Prostate gland (tissue), 2 donors: ENCODE measurements at regions not wholly inside any gene's neighbourhood (a gene's known extent, or its start where the extent isn't known, plus 50 kb on each side); places are given as distances from the start of the nearest gene placed in this dataset.

Experiments used
- DNase-seq: peaks from one replicate; pipeline ENCODE4 v3.0.0-alpha.2; 2019; ENCODE audit warnings: low spot score
- H3K27ac ChIP-seq, 2 donors: fragments of 200-600 bp; sonication (generic); 2 replicates each; pipeline ENCODE4 v1.5.1; 2017 to 2019
- H3K27me3 ChIP-seq: fragments of 200-600 bp; sonication (generic); replicated peaks from 2 replicates; pipeline ENCODE4 v1.5.1; 2019; ENCODE audit not compliant: insufficient read depth
- H3K36me3 ChIP-seq, 2 donors: fragments of 200-600 bp; sonication (generic); 1 replicate in 1 of 2; 2 replicates in 1 of 2; pipeline versions ENCODE4 v1.5.1 to v1.8.1; 2017 to 2019
- H3K4me1 ChIP-seq: fragments of 200-600 bp; sonication (generic); replicated peaks from 2 replicates; pipeline ENCODE4 v1.5.1; 2019
- H3K4me3 ChIP-seq, 2 donors: fragments of 200-600 bp; sonication (generic); 2 replicates each; pipeline ENCODE4 v1.5.1; 2017 to 2019
- H3K9me3 ChIP-seq: fragments of 200-600 bp; sonication (generic); 2 replicates; pipeline ENCODE4 v1.5.1; 2017
- CTCF ChIP-seq, 4 experiments: fragments of 200-600 bp in 2 of 4; fragments of 450-650 bp in 2 of 4; sonication (generic) in 2 of 4; IDR thresholded peaks; 1 replicate in 3 of 4; 2 replicates in 1 of 4; pipeline ENCODE4 v1.5.1; 2016 to 2019; ENCODE audit warnings: antibody characterized with exemption in 4 of 4, mild to moderate bottlenecking in 2 of 4, moderate library complexity in 2 of 4
- POLR2A ChIP-seq: fragments of 450-650 bp; IDR thresholded peaks from one replicate; pipeline ENCODE4 v1.6.1; 2016; ENCODE audit warnings: antibody characterized with exemption, mild to moderate bottlenecking
- POLR2AphosphoS5 ChIP-seq: sonication (generic); formaldehyde crosslinking; IDR thresholded peaks from one replicate; pipeline ENCODE4 v1.6.1; 2017; ENCODE audit warnings: antibody characterized with exemption
- WGBS: methylation state at CpG from one replicate; pipeline ENCODE4 v1.1.5; 2018; 5-methylcytosine and 5-hydroxymethylcytosine counted together
- intact Hi-C: fragments of 100-400 bp; cut with DNase I; formaldehyde crosslinking; loops from one replicate; pipeline ENCODE4 v1.14.2; 2022

GRCh38 chr17:34761646-34762045, 182.3 kb downstream of the TMEM132E start:
- Histone ChIP-seq H3K9me3 (no peaks in the 10 kb centered on the region), H3K27ac (no peak overlapping the region), H3K4me3 (no peak overlapping the region), H3K36me3 (no peaks in the 10 kb centered on the region), H3K4me1 (no peaks in the 10 kb centered on the region), H3K27me3 (no peaks in the 10 kb centered on the region)
- TF ChIP-seq POLR2AphosphoS5 (no peak), CTCF (IDR thresholded peaks at IDR 0.05) (no peak), POLR2A (no peak)
- DNase-seq: no peak
- intact Hi-C loops: no loop called here
- 68% methylated on average over 4 of the region's 4 CpGs for WGBS

GRCh38 chr17:34760931-34761495, 181.6 kb downstream of the TMEM132E start:
- Histone ChIP-seq H3K9me3 (no peaks in the 10 kb centered on the region), H3K4me3 (no peak overlapping the region), H3K4me1 (no peaks in the 10 kb centered on the region), H3K36me3 (no peaks in the 10 kb centered on the region), H3K27ac (no peak overlapping the region), H3K27me3 (no peaks in the 10 kb centered on the region)
- DNase-seq: no peak
- no peak for TF ChIP-seq POLR2A
- TF ChIP-seq POLR2AphosphoS5: no peak
- no peak for TF ChIP-seq CTCF (IDR thresholded peaks at IDR 0.05)
- 17% methylated on average over 3 of the region's 3 CpGs for WGBS
- intact Hi-C loops: no loop called here

- intact Hi-C loops: no loop called here
- H3K27ac ChIP-seq: no peak overlapping the region
- no peaks in the 10 kb centered on the region for H3K27me3 ChIP-seq
- no peaks in the 10 kb centered on the region for H3K4me1 ChIP-seq
- no peak overlapping the region for H3K4me3 ChIP-seq
- 70% methylated on average over 4 of the region's 4 CpGs for WGBS
- H3K36me3 ChIP-seq: no peaks in the 10 kb centered on the region
- H3K9me3 ChIP-seq: no peaks in the 10 kb centered on the region
- TF ChIP-seq CTCF (IDR thresholded peaks at IDR 0.05) (no peak), POLR2A (no peak), POLR2AphosphoS5 (no peak)
- DNase-seq: no peak
These were observed 179.3 kb downstream of the TMEM132E start for GRCh38 chr17:34758718-34759117.

GRCh38 chr17:34758316-34758715, 178.9 kb downstream of the TMEM132E start:
- no peaks in the 10 kb centered on the region for H3K27me3 ChIP-seq
- no peaks in the 10 kb centered on the region for H3K4me1 ChIP-seq
- no peak for DNase-seq
- TF ChIP-seq CTCF (IDR thresholded peaks at IDR 0.05) (no peak), POLR2AphosphoS5 (no peak), POLR2A (no peak)
- no peaks in the 10 kb centered on the region for H3K36me3 ChIP-seq
- intact Hi-C loops: no loop called here
- no peak overlapping the region for H3K27ac ChIP-seq
- no peak overlapping the region for H3K4me3 ChIP-seq
- H3K9me3 ChIP-seq: no peaks in the 10 kb centered on the region
- 66% methylated on average over 3 of the region's 3 CpGs for WGBS

- WGBS: 78% methylated on average over 5 of the region's 5 CpGs
- TF ChIP-seq CTCF (IDR thresholded peaks at IDR 0.05): no peak
- no peak for TF ChIP-seq POLR2A
- TF ChIP-seq POLR2AphosphoS5: no peak
These were observed 178.2 kb downstream of the TMEM132E start for GRCh38 chr17:34757611-34758010.

More at GRCh38 chr17:34757611-34758010, 178.2 kb downstream of the TMEM132E start:
- intact Hi-C loops: no loop called here
- H3K27ac ChIP-seq: no peak overlapping the region
- no peaks in the 10 kb centered on the region for H3K4me1 ChIP-seq
- no peaks in the 10 kb centered on the region for H3K36me3 ChIP-seq
- no peak for DNase-seq
- H3K27me3 ChIP-seq: no peaks in the 10 kb centered on the region
- no peaks in the 10 kb centered on the region for H3K9me3 ChIP-seq
- no peak overlapping the region for H3K4me3 ChIP-seq
